PFSK-1 (cell line): ENCODE measurements at regions not wholly inside any gene's neighbourhood (a gene's known extent, or its start where the extent isn't known, plus 50 kb on each side); places are given as distances from the start of the nearest gene placed in this dataset.

Experiments
- FOXP2 ChIP-seq: optimal IDR thresholded peaks from 2 replicates; pipeline ENCODE3; 2011; ENCODE audit warnings: borderline replicate concordance, control low read depth, inconsistent platforms; ENCODE audit not compliant: insufficient read depth; ENCODE audit errors: extremely low read length, extremely low read depth
- POLR2AphosphoS5 ChIP-seq: IDR thresholded peaks from 2 replicates; pipeline ENCODE4 v1.6.1; 2012; ENCODE audit warnings: low read depth, mild to moderate bottlenecking, control low read depth, low read length, moderate library complexity
- REST ChIP-seq, 2 experiments: IDR thresholded peaks; 2 replicates each; pipeline versions ENCODE4 v1.6.1 to v1.8.0; 2011 to 2012; ENCODE audit warnings: low read depth in 2 of 2, low read length in 2 of 2, control low read depth in 1 of 2, inconsistent platforms in 1 of 2, mild to moderate bottlenecking in 1 of 2, moderate library complexity in 1 of 2; ENCODE audit not compliant: insufficient read depth in 1 of 2
- SIN3A ChIP-seq: IDR thresholded peaks from 2 replicates; pipeline ENCODE4 v1.6.1; 2012; ENCODE audit warnings: mild to moderate bottlenecking, low read length, moderate library complexity, borderline replicate concordance; ENCODE audit not compliant: insufficient read depth
- TAF1 ChIP-seq: IDR thresholded peaks from 2 replicates; pipeline ENCODE4 v1.6.1; 2012; ENCODE audit warnings: low read length, control low read depth, borderline replicate concordance; ENCODE audit not compliant: insufficient read depth

GRCh38 chr21:27582246-27582947, 615.5 kb upstream of the ADAMTS5 start:
- TF ChIP-seq SIN3A: no peak
- TF ChIP-seq TAF1: no peak
- TF ChIP-seq REST (IDR thresholded peaks at IDR 0.05; ENCODE audit: insufficient read depth in 1 of 2, low read depth in 2 of 2, low read length in 2 of 2): no peak
- TF ChIP-seq POLR2AphosphoS5: no peak
- no peak for TF ChIP-seq FOXP2

- TF ChIP-seq TAF1 (no peak), FOXP2 (no peak), POLR2AphosphoS5 (no peak), SIN3A (no peak), REST (IDR thresholded peaks at IDR 0.05; ENCODE audit: insufficient read depth in 1 of 2, low read depth in 2 of 2, low read length in 2 of 2) (no peak)
Measured at GRCh38 chr21:27581168-27581567, 614.3 kb upstream of the ADAMTS5 start.

GRCh38 chr21:27580276-27580675, 613.4 kb upstream of the ADAMTS5 start:
- TF ChIP-seq FOXP2 (no peak), POLR2AphosphoS5 (no peak), REST (IDR thresholded peaks at IDR 0.05; ENCODE audit: insufficient read depth in 1 of 2, low read depth in 2 of 2, low read length in 2 of 2) (no peak), TAF1 (no peak), SIN3A (no peak)

- no peak for TF ChIP-seq TAF1
Measured at GRCh38 chr21:27578741-27579265, 611.9 kb upstream of the ADAMTS5 start.

- no peak for TF ChIP-seq POLR2AphosphoS5
- TF ChIP-seq SIN3A: no peak
- TF ChIP-seq TAF1: no peak
- no peak for TF ChIP-seq REST (IDR thresholded peaks at IDR 0.05; ENCODE audit: insufficient read depth in 1 of 2, low read depth in 2 of 2, low read length in 2 of 2)
- no peak for TF ChIP-seq FOXP2
Measured at GRCh38 chr21:27572696-27573095, 605.8 kb upstream of the ADAMTS5 start.
